8988T (cell line): ENCODE measurements at regions not wholly inside any gene's neighbourhood (a gene's known extent, or its start where the extent isn't known, plus 50 kb on each side); places are given as distances from the start of the nearest gene placed in this dataset.
"Not testable (repeated sequence)": the region's sequence is repeated elsewhere in the genome, so short reads cannot be mapped to it uniquely, and the experiment has no call there.

Experiments
- DNase-seq: peaks from one replicate; pipeline ENCODE4 v3.0.0; 2011

DNA sequence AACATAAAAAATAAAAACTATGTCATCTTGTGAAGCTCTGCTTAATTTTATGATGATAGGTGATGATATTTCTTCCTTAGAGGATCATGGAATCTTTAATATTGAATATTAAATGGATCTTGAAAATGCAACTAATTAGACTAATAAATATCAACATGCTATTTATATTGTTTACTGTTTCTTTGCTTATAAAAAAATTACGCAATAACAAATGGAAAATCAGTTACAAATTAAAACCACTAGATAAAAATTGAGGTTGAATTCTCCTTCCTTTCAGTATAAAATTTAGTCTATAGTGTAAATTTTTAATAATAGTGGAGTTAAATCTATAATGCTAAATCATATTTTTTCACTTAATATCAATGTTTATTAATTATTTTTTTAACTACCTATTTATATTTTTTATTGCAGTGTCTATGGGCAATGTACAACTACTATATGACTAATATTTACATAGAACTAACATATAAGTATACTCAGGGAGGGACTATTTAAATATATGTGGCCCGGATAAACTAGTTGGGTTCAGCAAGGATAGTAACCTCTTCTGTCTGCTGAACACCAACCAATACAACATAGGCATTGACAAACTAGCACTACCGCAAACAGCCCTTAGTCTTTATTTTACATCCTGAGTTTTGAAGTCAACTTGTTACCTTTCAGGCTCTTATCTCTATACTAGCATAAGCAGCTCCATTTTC lies 628.0 kb downstream of the EFNB2 start:
- no peak for DNase-seq

GRCh38 chr13:105906746-105907145 lies 628.7 kb downstream of the EFNB2 start:
- DNase-seq = no peak

DNA sequence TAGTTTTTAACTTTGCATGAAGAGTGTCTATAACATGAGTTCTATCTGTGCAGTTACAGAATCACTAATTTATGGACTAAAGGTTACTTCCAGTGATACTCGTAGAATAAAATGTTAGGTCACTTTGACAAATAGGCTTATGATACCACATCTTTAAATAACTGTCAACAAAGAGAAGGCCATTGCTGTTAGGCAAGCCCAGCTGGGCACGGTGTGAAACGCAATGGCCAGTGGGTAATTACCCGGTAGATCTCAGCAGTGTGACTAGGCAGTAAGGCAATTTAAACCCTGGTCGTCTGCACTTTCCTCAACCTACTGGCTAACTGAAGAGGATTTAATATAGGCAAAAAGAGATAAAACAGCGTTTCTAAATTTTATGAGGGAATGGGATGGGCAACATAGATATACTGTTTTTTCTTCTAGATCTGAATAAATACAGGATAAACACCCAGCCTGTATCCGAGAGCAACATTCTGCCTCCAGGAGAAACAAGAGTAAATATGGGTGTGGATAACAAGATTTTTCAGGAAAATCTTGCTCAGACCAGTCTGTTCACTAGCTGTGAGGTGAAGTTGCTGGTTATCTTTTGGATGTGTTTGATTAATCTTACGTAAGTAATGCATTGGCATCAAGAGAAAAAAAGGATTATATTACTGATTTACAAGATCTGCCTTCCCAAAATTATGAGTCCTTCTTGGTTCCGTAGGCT lies 631.3 kb downstream of the EFNB2 start:
- no peak for DNase-seq

DNA sequence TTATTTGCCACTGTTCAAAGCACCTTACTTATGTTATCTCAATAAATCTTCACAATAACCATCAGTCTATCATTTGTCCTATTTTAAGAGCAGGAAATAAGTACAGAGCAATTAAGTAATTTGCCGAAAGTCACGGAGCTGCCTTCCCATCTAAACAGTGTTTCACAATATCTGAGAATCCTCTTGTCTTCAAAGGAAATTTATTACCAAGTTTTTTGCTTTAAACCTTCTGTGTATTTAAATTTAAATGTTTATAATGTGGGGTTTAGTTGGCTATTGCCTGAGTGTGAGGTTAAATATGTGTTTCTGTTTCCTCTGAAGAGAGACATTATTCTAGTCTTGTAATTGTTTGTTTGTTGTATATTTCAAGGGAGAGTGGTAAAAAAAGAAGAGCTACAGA lies 633.1 kb downstream of the EFNB2 start:
- no peak for DNase-seq

- no peak for DNase-seq
Measured at GRCh38 chr13:105897575-105897974, 637.9 kb downstream of the EFNB2 start.

DNA sequence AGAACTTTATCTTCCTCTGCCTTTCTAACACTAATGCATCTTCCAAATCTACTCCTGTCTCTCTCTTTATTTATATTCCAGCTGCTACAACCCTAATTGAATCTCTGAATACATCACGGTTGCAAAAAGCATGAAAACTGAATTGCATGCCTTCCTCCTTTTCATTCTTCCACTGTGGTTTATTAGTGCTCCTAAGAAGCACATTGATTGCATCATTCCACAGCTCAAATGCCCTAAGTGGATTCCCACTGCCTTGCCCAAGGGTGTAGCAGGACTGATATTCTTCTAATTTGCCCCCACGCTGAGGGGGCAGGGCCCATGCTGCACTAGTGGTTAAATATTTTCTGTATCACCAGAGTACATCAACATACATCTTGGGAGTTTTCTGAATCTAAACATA lies 640.8 kb downstream of the EFNB2 start:
- DNase-seq = no peak

DNA sequence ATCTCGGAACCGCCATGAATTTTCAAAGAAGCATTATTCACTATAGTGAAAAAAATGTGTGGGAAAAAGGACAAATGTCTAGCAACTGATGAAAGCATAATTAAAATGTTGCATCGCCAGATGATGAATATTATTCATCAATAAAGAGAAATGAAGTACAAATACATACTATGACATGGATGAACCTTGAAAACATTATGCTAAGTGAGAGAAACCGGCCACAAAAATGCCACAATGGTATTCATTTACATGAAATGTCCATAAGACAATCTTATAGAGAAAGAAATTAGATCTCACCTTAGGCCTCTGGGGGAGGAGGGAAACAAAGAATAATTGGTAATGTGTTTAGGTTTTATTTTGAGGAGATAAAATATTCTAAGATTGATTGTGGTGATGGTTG lies 645.0 kb downstream of the EFNB2 start:
- DNase-seq = no peak

GRCh38 chr13:105878119-105878700 lies 657.3 kb downstream of the EFNB2 start:
- DNase-seq = no peak

GRCh38 chr13:105874814-105875213 lies 660.6 kb downstream of the EFNB2 start:
- no peak for DNase-seq

DNA sequence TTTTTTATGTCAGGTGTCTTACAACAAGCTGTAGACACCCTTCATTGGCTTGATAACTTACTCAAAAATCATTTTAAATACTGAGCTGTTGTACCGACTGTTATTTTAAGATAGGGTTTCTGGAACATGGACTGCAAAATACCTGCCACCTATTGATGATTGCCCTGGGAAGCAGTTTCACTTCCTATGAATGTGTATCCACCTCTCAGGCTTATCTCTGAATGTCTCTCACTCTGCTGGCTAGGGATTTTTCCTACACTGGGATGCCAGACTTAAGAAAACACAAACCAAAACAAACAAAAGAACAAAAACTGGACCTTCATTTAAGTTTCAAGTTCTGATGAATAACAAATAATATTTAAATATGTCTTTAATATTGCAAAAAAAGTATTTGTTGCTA lies 663.7 kb downstream of the EFNB2 start:
- no peak for DNase-seq

DNA sequence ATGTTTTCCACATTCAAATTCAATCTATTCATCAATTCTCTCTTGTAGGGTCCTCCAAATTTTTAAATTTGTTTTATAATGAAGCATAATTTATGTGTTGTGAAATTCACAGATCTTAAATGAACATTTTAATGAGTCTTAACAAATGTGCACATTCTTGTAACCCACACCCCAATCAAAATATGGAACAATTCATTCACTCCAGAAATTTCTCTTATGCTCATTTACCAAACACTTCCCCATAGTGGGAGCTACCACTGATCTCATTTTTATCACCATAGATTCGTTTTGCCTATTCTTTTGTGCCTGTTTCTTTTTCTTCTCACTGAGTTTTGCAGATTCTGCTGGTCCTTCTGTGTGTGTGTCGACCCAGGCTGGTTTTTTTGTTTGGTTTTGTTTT lies 664.1 kb downstream of the EFNB2 start:
- no peak for DNase-seq

DNA sequence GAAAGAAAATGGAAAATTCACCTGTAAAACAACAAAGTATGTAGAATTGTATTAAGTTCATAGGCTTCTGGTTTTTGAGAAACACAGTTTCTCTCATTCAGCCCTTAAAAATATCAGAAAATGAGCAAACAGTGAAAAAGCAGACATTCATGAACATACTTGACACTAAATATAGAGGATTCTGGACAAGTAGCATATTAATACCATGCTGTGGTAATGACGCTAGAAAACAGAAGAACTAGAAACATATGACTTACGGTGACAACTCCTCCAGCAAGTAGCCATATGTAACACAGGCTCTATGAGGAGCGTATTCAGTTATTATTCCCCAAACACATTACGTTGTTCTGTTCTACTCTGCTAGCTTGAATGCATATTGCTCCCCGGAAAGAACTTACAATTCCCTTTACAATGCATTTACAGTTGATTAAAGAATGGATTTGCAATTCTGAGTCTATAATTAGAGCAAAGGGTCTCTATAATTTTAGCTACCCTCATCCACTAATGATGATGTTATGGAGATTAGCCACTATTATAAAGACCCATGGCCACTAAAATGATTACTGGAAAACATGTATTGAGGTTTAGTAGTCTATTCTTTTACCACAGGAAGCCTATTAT lies 672.1 kb downstream of the EFNB2 start:
- DNase-seq = no peak

DNA sequence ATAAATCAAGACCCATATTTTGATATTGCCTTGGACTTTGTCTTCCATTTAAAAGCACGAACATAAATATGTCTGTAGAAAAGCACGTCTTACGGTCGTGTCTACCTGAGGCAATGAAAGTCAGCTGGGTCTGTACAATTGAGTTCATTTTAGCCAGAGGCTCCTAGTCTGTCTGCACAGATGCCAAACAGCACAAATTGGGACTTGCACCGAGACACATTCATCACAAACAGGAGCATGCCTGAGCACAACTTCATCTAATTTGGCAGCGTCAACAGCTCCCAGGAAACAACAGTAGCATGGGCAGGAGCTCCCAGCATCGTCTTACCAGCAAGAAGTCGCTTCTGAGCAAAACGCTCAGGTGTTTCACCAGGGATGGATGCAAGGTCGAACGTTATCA lies 687.0 kb downstream of the EFNB2 start:
- DNase-seq = no peak

DNA sequence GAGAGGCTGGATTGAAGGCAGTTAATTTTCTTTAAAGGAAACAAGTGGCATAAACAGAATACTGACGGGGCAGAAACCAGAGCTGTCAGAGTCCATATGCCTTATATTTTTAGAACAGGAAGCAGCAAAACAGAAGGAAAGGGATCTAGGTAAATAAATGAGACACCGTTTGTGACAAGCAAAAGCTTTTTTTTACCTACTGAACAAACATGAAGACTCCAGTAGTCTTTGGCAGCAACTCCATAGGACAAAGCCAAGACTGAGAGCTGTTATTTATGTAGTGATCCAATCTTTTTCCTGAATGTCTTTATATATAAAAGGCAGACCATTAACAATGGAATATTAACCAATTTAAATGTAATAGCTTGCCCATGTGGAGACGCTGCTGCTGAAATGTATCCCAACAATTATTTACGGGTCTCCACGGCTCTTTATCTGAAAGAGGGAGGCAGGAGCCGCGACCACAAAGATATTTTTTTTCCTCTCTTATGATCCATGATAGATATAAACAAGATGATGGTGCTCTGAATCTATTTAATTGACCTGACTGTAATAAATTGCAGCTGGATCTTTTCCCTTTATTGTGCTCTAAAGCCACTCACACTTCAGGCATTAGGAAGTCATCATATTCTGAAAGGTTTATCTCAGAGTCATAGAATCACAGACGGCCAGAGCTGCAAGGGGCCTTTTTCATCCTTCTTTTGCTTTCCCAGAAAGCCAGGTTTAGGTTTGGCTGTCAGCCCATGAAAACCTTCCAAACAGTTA lies 687.8 kb downstream of the EFNB2 start:
- DNase-seq = no peak

- DNase-seq = no peak
Measured at GRCh38 chr13:105846923-105847322, 688.5 kb downstream of the EFNB2 start.

DNA sequence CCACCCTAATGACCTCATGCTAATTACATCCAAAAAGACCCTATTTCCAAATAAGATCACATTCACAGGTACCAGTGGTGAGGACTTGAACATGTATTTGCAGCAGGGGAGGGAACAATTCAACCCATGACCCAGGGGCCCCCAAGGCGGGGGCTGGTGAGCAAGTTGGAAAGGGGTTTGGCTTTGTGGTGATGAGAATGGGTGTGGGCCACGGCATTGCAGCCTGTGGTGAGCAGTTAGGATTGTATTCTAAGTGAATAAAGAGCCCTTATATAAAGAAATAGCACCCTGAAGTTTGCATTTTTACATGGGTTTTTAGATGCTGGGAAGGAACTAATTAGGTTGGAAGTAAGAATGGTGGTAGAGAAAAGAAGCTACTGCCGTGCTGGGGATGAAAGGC lies 694.2 kb downstream of the EFNB2 start:
- no peak for DNase-seq

- no peak for DNase-seq
Measured at GRCh38 chr13:105838231-105838630, 697.2 kb downstream of the EFNB2 start.

DNA sequence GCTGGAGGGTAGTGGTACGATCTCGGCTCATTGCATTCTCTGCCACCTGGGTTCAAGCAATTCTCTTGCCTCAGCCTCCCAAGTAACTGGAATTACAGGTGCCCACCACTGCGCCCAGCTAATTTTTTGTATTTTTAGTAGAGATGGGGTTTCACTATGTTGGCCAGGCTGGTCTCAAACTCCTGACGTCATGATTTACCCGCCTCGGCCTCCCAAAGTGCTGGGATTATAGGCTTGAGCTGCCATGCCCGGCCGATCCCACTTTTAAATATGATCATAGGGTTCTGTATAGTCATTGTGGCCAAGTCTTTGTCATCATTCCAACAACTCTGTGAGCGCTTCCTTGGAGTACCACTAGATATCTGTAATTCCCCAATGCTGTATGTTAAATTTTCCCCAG lies 698.2 kb downstream of the EFNB2 start:
- DNase-seq = not testable (repeated sequence)

DNA sequence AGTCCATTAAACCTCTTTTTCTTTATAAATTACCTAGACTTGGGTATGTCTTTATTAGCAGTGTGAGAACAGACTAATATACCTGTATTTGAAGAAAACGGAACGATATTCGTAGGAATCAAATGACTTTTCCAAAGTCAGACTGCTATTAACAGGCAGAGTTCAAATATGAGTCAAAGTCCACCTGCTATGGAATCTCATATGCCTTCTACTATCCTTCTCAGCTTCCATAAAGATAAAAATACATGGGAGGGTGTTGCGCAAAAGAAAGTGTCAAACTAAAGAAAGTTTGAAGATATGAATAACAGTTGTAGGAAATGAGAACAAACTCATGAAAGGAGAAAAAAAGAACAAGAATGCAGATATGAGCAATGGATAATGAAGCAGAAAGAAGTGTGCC lies 704.6 kb downstream of the EFNB2 start:
- DNase-seq = no peak

DNA sequence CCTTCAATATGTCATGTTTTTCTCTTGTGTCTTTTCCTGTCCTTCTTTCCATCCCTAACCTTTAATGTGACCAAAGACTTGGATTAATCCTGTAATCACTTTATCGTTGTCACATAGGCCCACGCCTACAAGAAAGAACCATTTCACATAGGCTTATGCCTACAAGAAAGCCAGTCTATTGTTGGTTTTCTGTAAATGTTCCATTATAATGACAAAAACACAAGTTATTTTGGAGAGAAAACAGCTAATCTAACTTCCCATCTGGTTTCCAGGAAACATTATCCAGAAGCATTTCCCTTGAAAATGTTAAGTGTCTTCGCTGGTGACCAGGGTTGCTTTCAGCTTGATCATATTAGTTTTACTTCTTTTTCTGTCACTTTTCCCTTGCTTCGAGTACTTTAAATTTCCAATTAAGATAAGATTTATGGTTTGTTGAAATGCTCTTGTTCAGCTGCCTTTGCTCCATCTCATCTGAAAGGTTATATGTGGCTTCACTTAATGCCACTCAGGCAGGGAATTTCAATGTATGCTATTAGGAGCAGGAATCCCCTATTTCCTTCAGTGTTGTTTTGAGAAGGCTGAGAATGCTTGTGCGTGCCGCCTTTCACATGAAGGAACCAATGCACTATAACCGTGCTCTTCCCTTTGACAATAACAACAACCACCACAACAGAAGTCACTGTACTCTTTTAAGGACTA lies 708.2 kb downstream of the EFNB2 start:
- no peak for DNase-seq

DNA sequence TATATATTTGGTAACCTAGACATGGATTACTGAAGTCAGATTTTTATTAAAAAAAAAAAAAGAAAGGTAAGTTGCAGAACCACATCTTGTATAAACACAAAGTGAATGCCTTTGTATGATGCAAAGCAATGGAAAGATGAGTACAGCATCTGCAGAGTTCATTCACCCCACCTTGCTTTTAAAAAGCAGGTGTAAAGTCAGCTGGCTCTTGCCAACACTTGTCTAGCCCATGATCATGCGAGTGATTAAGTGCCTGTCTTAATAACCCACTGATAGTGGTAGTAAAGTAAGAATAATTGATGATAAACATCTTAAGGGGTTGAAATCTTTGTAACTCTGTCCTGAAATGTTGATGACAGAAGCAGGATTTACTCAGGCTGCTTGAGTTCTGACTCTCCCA lies 710.4 kb downstream of the EFNB2 start:
- no peak for DNase-seq

- no peak for DNase-seq
Measured at GRCh38 chr13:105821337-105821736, 714.1 kb downstream of the EFNB2 start.

DNA sequence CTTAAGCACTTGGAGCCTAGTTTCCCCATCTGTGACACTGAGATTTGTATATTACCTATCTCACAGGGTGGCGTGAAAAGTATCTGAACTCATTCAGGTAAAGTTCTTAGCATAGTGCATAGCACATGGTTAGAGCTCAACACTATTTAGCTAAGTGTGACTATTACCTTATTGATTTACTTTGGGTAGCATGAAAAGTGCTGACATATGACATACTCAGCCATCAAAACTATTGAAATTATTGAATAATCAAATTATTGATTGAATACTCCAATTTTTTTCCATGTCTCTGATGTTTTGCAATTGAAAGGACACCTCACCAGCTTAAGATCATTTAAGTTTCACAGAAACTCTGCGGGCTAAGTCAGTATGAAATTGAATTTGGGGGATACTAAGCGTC lies 715.0 kb downstream of the EFNB2 start:
- no peak for DNase-seq
